Neural cell (in vitro differentiated cells): ENCODE measurements at regions not wholly inside any gene's neighbourhood (a gene's known extent, or its start where the extent isn't known, plus 50 kb on each side); places are given as distances from the start of the nearest gene placed in this dataset.

ENCODE experiments used
- CTCF ChIP-seq: fragments of 450-650 bp; IDR thresholded peaks from 2 replicates; pipeline ENCODE4 v1.5.1; 2014; ENCODE audit warnings: antibody characterized with exemption, mild to moderate bottlenecking, moderate library complexity; ENCODE audit not compliant: poor library complexity, severe bottlenecking
- POLR2AphosphoS5 ChIP-seq: IDR thresholded peaks from 2 replicates; pipeline ENCODE4 v1.6.1; 2012

- TF ChIP-seq CTCF = no peak
- no peak for TF ChIP-seq POLR2AphosphoS5
Observed at GRCh38 chr5:71830681-71831539, 111.8 kb downstream of the CARTPT start.
